ENCODE measurements at regions not wholly inside any gene's neighbourhood (a gene's known extent, or its start where the extent isn't known, plus 50 kb on each side); places are given as distances from the start of the nearest gene placed in this dataset.

GRCh38 chr9:107557236-107557990, 67.8 kb upstream of the KLF4 start:
- no peak for ATAC-seq (ENCODE audit: low read depth)
- POLR2A ChIA-PET (ENCODE audit: unreplicated experiment) = no interaction called here
- CTCF ChIA-PET = no interaction called here

More at GRCh38 chr9:107557236-107557990, 67.8 kb upstream of the KLF4 start:
- Histone ChIP-seq H3K9me1 (ENCODE audit: insufficient read depth, low read length) (no peaks in the 10 kb centered on the region), H2AK5ac (ENCODE audit: low read depth, low read length) (no peak overlapping the region), H3K23ac (ENCODE audit: low read depth, low read length) (no peak overlapping the region), H3K36me3 (ENCODE audit: control insufficient read depth, insufficient read depth, low read length) (no peaks in the 10 kb centered on the region), H2BK20ac (ENCODE audit: low read depth, low read length) (no peak overlapping the region), H3K27ac (ENCODE audit: insufficient read depth, low read length) (no peak overlapping the region), H3K9me3 (ENCODE audit: control insufficient read depth, insufficient read depth, low read length) (no peaks in the 10 kb centered on the region), H3K79me1 (ENCODE audit: low read depth in 1 of 2, low read length in 2 of 2) (no peaks in the 10 kb centered on the region), H3K27me3 (ENCODE audit: control insufficient read depth, insufficient read depth, low read length) (no peaks in the 10 kb centered on the region; the same call in 1 of the 2 replicates), H2BK5ac (ENCODE audit: low read depth, low read length, poor library complexity, severe bottlenecking) (no peak overlapping the region), H4K20me1 (ENCODE audit: insufficient read depth, low read length) (no peaks in the 10 kb centered on the region), H3K4me3 (ENCODE audit: insufficient read depth, low read depth, low read length) (no peak overlapping the region), H2BK15ac (ENCODE audit: low read depth, low read length) (no peak overlapping the region), H2AFZ (replicated peaks; ENCODE audit: low read length, poor library complexity) (peak overlapping the region; percentile 8), H3K4me2 (ENCODE audit: low read depth, low read length) (no peak overlapping the region), H4K8ac (ENCODE audit: low read depth in 2 of 2, low read length in 2 of 2) (no peak overlapping the region), H4K91ac (ENCODE audit: insufficient read depth, low read depth, low read length) (no peak overlapping the region), H3K4me1 (ENCODE audit: control insufficient read depth, insufficient read depth, low read length) (peaks cover 2% of the 10 kb centered on the region; the same call in 1 of the 2 replicates), H3K4ac (ENCODE audit: low read depth, low read length) (no peak overlapping the region), H2AK9ac (replicated peaks; ENCODE audit: low read depth, low read length, poor library complexity) (no peak overlapping the region), H3K56ac (ENCODE audit: extremely low read depth, insufficient read depth, low read length) (no peak overlapping the region), H2BK120ac (ENCODE audit: low read depth, low read length) (no peak overlapping the region), H3K18ac (ENCODE audit: low read depth, low read length) (no peak overlapping the region), H3K9ac (ENCODE audit: low read depth, low read length) (no peak overlapping the region), H4K5ac (ENCODE audit: low read depth, low read length) (no peak overlapping the region), H3K14ac (replicated peaks; ENCODE audit: low read depth, low read length) (no peak overlapping the region)
- in situ Hi-C loops (cut with MboI; ENCODE audit: low sequenced_read_pairs) = no loop called here
- DNase-seq = peak; percentile 20
- intact Hi-C loops (cut with micrococcal nuclease) = no loop called here
- 89% methylated on average over 2 of the region's 5 CpGs; no CpG with 5 or more reads in 1 of the 2 experiments for WGBS, 2 experiments (ENCODE audit: extremely low coverage in 2 of 2, insufficient read length in 1 of 2)
- BruUV-seq (replicated peaks) = no TSS peak
- TF ChIP-seq FOS (IDR thresholded peaks at IDR 0.05; ENCODE audit: low read depth, low read length) (no peak), POLR2A (IDR thresholded peaks at IDR 0.05; ENCODE audit: low read depth, low read length) (no peak), MXI1 (IDR thresholded peaks at IDR 0.05; ENCODE audit: borderline replicate concordance, low read depth, low read length) (no peak), CHD1 (IDR thresholded peaks at IDR 0.05; ENCODE audit: low read depth, low read length) (no peak), SMC3 (IDR thresholded peaks at IDR 0.05; ENCODE audit: low read depth, low read length) (no peak), RCOR1 (IDR thresholded peaks at IDR 0.05; ENCODE audit: insufficient replicate concordance, low read length) (no peak), RAD21 (IDR thresholded peaks at IDR 0.05; ENCODE audit: low read length) (no peak), RFX5 (IDR thresholded peaks at IDR 0.05; ENCODE audit: low read depth, low read length) (no peak)
- dilution Hi-C loops (cut with HindIII; ENCODE audit: low sequenced_read_pairs, unreplicated experiment) = no loop called here
